ENCODE measurements at regions not wholly inside any gene's neighbourhood (a gene's known extent, or its start where the extent isn't known, plus 50 kb on each side); places are given as distances from the start of the nearest gene placed in this dataset.

DNA sequence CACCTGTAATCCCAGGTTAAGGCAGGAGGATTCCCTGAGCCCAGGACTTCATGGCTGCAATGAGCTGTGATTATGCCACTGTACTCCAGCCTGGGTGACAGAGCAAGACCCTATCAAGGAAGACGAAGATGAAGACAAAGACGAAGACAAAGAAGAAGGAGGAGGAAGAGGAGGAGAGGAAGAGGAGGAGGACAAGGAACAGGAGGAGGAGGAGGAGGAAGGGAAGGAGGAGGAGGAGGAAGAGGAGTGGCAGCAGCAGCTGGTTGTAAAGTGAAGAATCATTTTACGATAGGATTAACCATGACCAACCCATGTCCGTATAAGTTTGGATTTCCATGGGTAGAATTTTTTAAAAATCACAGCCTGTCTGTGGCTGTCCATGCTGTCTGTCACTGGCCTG is 316.8 kb upstream of the TNRC6C start:
- H3K36me3 ChIP-seq (ENCODE audit: control insufficient read depth, insufficient read depth, low read length) = no peaks in the 10 kb centered on the region
- DNase-seq (ENCODE audit: low read depth) = no peak
- H3K4me3 ChIP-seq (ENCODE audit: low read depth, low read length) = no peak overlapping the region
- peaks cover 35% of the 10 kb centered on the region for H3K27me3 ChIP-seq (ENCODE audit: control insufficient read depth, insufficient read depth, low read length)
- TF ChIP-seq, protein P1, sequence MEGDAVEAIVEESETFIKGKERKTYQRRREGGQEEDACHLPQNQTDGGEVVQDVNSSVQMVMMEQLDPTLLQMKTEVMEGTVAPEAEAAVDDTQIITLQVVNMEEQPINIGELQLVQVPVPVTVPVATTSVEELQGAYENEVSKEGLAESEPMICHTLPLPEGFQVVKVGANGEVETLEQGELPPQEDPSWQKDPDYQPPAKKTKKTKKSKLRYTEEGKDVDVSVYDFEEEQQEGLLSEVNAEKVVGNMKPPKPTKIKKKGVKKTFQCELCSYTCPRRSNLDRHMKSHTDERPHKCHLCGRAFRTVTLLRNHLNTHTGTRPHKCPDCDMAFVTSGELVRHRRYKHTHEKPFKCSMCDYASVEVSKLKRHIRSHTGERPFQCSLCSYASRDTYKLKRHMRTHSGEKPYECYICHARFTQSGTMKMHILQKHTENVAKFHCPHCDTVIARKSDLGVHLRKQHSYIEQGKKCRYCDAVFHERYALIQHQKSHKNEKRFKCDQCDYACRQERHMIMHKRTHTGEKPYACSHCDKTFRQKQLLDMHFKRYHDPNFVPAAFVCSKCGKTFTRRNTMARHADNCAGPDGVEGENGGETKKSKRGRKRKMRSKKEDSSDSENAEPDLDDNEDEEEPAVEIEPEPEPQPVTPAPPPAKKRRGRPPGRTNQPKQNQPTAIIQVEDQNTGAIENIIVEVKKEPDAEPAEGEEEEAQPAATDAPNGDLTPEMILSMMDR (IDR thresholded peaks at IDR 0.05; ENCODE audit: insufficient read depth, low read length, poor library complexity, severe bottlenecking) = no peak

GRCh38 chr17:77644181-77645071 is 314.1 kb upstream of the TNRC6C start:
- no peak overlapping the region for H3K4me3 ChIP-seq (ENCODE audit: low read depth, low read length)
- TF ChIP-seq, protein P1 (IDR thresholded peaks at IDR 0.05; ENCODE audit: insufficient read depth, low read length, poor library complexity, severe bottlenecking) = no peak
- peaks cover 30% of the 10 kb centered on the region for H3K27me3 ChIP-seq (ENCODE audit: control insufficient read depth, insufficient read depth, low read length)
- no peak for DNase-seq (ENCODE audit: low read depth)
- H3K36me3 ChIP-seq (ENCODE audit: control insufficient read depth, insufficient read depth, low read length) = no peaks in the 10 kb centered on the region

GRCh38 chr17:77645072-77646045 is 313.1 kb upstream of the TNRC6C start:
- Histone ChIP-seq H3K27me3 (ENCODE audit: control insufficient read depth, insufficient read depth, low read length) (peaks cover 30% of the 10 kb centered on the region), H3K4me3 (ENCODE audit: low read depth, low read length) (no peak overlapping the region), H3K36me3 (ENCODE audit: control insufficient read depth, insufficient read depth, low read length) (no peaks in the 10 kb centered on the region)
- TF ChIP-seq, protein P1 (IDR thresholded peaks at IDR 0.05; ENCODE audit: insufficient read depth, low read length, poor library complexity, severe bottlenecking) = peak; percentile 34
- no peak for DNase-seq (ENCODE audit: low read depth)

DNA sequence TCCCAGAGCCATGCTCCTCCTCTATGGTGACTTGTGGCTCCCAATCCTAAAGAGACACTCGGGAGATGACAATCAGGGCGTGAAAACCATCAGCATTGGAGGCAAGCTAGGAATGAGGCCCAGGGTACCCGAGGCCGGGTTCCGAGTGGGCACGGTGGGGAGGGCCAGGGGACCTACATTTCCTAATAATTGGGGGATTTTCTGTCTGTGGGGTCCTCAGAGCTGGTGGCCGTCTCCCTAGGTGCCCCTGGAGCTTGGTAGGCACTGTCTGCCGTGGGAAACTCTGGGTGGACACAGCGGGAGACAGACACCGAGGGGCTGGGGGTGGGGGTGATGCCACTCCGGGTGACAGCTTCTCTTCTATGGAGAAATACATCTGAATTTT is 312.5 kb upstream of the TNRC6C start:
- Histone ChIP-seq H3K4me3 (ENCODE audit: low read depth, low read length) (no peak overlapping the region), H3K36me3 (ENCODE audit: control insufficient read depth, insufficient read depth, low read length) (no peaks in the 10 kb centered on the region), H3K27me3 (ENCODE audit: control insufficient read depth, insufficient read depth, low read length) (peaks cover 28% of the 10 kb centered on the region)
- TF ChIP-seq, protein P1 (IDR thresholded peaks at IDR 0.05; ENCODE audit: insufficient read depth, low read length, poor library complexity, severe bottlenecking) = no peak
- DNase-seq (ENCODE audit: low read depth) = no peak

GRCh38 chr17:77647531-77647930 is 311.0 kb upstream of the TNRC6C start:
- H3K4me3 ChIP-seq (ENCODE audit: low read depth, low read length) = no peak overlapping the region
- TF ChIP-seq, protein P1 (IDR thresholded peaks at IDR 0.05; ENCODE audit: insufficient read depth, low read length, poor library complexity, severe bottlenecking) = no peak
- H3K27me3 ChIP-seq (ENCODE audit: control insufficient read depth, insufficient read depth, low read length) = peaks cover 21% of the 10 kb centered on the region
- DNase-seq (ENCODE audit: low read depth) = no peak
- H3K36me3 ChIP-seq (ENCODE audit: control insufficient read depth, insufficient read depth, low read length) = no peaks in the 10 kb centered on the region
